22Rv1 (cell line): ENCODE measurements at regions not wholly inside any gene's neighbourhood (a gene's known extent, or its start where the extent isn't known, plus 50 kb on each side); places are given as distances from the start of the nearest gene placed in this dataset.
A peak's percentile ranks its signal among the peaks of the same experiment; 100 is the strongest.
"Not testable (repeated sequence)": the region's sequence is repeated elsewhere in the genome, so short reads cannot be mapped to it uniquely, and the experiment has no call there.

ENCODE experiments used
- H3K27ac ChIP-seq: fragments of 450-650 bp; 2 replicates; pipeline ENCODE4 v1.5.1; 2017
- CTCF ChIP-seq: fragments of 450-650 bp; IDR thresholded peaks from 2 replicates; pipeline ENCODE4 v1.5.1; 2017; ENCODE audit warnings: mild to moderate bottlenecking
- ZFX ChIP-seq: fragments of 450-650 bp; IDR thresholded peaks from 2 replicates; pipeline ENCODE4 v1.6.1; 2017; ENCODE audit warnings: antibody characterized with exemption, borderline replicate concordance

DNA sequence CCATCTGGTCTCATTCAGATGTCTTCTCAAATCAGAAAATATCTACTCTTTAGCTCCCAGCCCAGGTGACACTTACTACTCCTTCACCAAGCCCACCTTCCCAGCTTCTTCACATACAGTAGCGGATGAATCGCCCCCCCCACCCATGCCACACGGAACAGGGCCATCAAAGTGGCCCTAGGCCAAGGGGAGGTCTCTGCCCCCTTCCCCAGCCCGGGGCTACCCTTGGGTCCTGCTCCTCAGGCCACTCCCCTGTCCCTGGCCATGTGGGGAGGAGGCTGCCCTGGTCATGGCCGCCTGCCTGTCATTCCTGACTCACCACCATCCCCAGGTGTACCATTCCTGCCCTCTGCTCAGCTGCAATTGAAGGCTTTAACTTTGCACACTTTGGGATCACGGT is 142.8 kb downstream of the NECTIN1 start:
- H3K27ac ChIP-seq: no peak overlapping the region
- TF ChIP-seq ZFX (no peak), CTCF (no peak)

- no peak overlapping the region for H3K27ac ChIP-seq
- TF ChIP-seq CTCF (no peak), ZFX (no peak)
Observed at GRCh38 chr11:119585043-119585781, 143.8 kb downstream of the NECTIN1 start.

DNA sequence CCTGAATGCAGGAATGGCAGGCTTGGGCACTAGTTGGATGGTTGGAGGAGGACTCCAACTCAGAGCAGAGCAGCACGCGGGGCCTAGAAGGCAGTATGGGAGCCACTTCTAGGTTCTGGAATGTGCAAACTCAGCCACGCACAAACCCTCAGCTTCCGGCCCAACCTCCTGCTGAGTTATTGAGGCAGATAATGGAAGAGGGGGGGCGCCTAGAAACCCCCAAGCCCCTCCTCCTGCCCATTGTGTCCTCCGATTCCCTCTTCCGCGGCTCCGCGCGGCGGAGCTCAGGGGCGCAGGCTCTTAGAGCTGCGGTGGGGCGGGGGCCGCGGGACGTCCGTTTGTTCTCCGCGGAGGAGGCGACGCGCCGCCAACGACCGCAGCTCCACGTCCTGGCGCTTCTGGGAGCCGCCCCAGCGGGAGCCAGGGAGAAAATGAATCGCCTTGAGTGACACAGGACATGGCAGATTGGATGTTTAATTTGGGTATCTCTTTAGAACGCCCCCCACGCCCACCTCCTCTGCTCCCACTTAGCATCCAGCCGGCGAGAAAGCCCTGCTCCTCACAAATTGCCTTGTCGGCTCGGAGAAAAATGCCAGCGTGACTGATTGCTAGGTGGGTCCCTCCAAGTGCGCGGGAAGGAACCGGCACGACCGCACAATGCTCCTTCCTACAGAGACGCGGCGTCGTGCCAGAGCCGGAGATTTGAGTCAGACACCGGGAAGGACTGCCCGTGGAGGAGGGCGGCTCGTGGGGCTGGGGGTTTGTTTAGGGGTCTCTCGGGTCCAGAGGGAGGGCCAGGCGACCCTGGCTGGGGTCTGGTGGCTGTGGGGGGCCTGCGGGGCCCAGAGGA is 144.6 kb downstream of the NECTIN1 start:
- TF ChIP-seq ZFX: no peak
- no peak for TF ChIP-seq CTCF
- H3K27ac ChIP-seq: no peak overlapping the region

DNA sequence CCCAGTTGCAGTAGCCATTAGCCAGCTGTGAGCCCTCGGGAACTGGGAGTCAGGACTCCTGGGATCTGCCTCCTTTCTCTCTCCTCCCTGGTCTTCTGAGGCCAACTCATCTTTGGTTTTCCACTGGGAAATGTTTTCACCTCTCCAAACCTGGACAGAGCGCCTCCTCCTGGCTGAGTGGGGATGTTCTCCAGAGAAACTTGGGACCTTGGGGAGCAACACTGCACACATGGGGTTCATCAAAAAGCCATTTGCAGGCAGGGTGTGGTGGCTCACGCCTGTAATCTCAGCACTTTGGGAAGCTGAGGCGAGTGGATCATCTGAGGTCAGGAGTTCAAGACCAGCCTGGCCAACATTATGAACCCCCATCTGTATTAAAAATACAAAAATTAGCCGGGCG is 145.4 kb downstream of the NECTIN1 start:
- peak; percentile 33 for TF ChIP-seq CTCF
- TF ChIP-seq ZFX: no peak
- no peak overlapping the region for H3K27ac ChIP-seq

GRCh38 chr11:119581396-119581795 is 147.6 kb downstream of the NECTIN1 start:
- H3K27ac ChIP-seq: not testable (repeated sequence)

GRCh38 chr11:119580751-119581150 is 148.2 kb downstream of the NECTIN1 start:
- no peak for TF ChIP-seq ZFX
- no peak for TF ChIP-seq CTCF
- no peak overlapping the region for H3K27ac ChIP-seq

DNA sequence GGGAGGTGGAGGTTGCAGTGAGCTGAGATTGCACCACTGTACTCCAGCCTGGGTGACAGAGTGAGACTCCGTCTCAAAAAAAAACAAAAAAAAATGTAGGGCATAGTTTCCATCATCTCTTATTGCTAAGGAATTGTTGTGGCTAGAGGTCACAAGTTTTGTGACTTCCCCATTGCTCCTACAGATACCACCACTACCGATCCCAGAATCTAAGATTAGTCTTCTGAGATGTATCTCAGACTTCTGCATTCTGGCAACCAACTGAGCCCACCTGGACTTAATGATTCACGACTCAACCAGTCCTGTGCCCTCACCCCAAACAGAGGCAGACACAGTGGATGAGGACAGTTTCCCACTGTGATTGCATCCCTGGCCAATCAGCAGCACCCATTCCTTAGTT is 148.9 kb downstream of the NECTIN1 start:
- no peak overlapping the region for H3K27ac ChIP-seq
- TF ChIP-seq ZFX: no peak
- no peak for TF ChIP-seq CTCF
